ENCODE measurements at regions not wholly inside any gene's neighbourhood (a gene's known extent, or its start where the extent isn't known, plus 50 kb on each side); places are given as distances from the start of the nearest gene placed in this dataset.

DNA sequence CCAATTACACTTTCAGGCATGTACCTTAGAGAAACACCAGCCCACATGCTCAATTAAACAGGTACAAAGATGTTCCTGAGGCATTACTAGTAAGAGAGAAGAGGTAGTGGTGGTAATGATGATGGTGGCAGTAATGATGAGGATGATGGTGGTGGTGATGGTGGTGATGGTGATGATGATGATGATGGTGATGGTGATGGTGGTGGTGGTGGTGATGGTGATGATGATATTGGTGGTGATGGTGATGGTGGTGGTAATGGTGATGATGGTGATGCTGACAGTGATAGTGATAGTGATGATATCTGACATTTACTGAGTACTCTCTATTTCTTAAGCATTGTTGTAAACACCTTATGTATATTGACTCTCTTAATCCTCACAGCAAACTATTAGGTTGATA, 318.4 kb downstream of the NSG2 start:
- H3K9me3 ChIP-seq (ENCODE audit: control insufficient read depth in 3 of 3, low read length in 3 of 3): peaks cover 0 to 6% (median 0%) of the 10 kb centered on the region in 3 donors

DNA sequence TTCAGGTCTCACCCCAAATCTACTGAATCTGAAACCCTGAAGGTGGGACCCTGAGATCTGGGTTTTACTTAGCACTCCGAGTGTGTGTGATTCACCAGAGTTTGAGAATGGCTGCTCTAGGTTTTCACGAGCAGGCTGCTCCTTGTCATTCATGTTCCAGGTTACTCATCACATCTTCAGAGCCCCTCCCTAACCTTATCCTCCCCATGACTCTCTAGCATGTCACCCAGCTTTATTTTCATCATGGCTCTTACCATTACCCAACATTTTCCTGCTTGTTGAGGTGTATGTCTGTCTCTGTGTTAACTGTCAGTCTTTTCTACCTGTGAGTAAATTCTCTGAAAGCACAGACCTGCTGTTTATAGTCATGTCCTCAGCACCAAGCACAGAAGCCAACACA, 319.2 kb downstream of the NSG2 start:
- Histone ChIP-seq H3K27me3 (ENCODE audit: control insufficient read depth in 3 of 3, insufficient read depth in 3 of 3, low read length in 3 of 3) (peaks cover 0 to 4% (median 0%) of the 10 kb centered on the region in 3 donors), H3K27ac (ENCODE audit: low read depth, low read length) (no peak overlapping the region), H3K9ac (ENCODE audit: low read depth in 1 of 3, low read length in 3 of 3) (no peak overlapping the region), H3K36me3 (ENCODE audit: control insufficient read depth in 3 of 3, insufficient read depth in 3 of 3, low read length in 3 of 3) (no peaks in the 10 kb centered on the region), H3K4me1 (ENCODE audit: control insufficient read depth in 3 of 3, insufficient read depth in 3 of 3, low read length in 3 of 3) (no peaks in the 10 kb centered on the region), H3K9me3 (ENCODE audit: control insufficient read depth in 3 of 3, low read length in 3 of 3) (peaks cover 0 to 6% (median 0%) of the 10 kb centered on the region in 3 donors), H3K4me3 (ENCODE audit: low read length in 3 of 3) (no peak overlapping the region)

More for the DNA sequence above, 318.4 kb downstream of the NSG2 start:
- no peak overlapping the region for H3K4me3 ChIP-seq (ENCODE audit: low read length in 3 of 3)
- no peaks in the 10 kb centered on the region for H3K36me3 ChIP-seq (ENCODE audit: control insufficient read depth in 3 of 3, insufficient read depth in 3 of 3, low read length in 3 of 3)
- no peaks in the 10 kb centered on the region for H3K4me1 ChIP-seq (ENCODE audit: control insufficient read depth in 3 of 3, insufficient read depth in 3 of 3, low read length in 3 of 3)
- peaks cover 0 to 4% (median 0%) of the 10 kb centered on the region in 3 donors for H3K27me3 ChIP-seq (ENCODE audit: control insufficient read depth in 3 of 3, insufficient read depth in 3 of 3, low read length in 3 of 3)
- no peak overlapping the region for H3K9ac ChIP-seq (ENCODE audit: low read depth in 1 of 3, low read length in 3 of 3)
- no peak overlapping the region for H3K27ac ChIP-seq (ENCODE audit: low read depth, low read length)

DNA sequence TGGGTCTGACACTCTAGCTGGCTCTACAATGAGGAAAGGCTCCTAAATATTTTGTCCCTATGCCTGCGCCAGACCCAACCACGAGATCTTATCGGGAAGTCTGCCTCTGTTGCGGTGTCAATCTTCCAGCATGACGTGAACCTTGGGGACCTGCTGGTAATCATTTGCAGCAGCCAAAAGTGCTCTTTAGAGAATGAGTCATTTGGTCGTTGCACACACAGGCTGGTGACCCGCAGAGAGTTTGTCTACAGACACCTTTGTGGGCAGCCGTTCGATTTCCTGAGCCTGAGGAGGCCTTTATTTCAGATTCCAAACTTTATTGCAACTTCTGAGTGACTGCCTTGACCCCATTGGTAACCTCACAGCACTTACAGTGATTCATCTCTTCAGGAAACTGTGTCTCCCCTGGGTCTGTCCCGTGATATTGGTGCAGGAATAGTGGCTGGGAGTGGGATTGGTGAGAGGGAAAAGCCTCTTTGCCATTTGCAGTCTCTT, 326.1 kb downstream of the NSG2 start:
- H3K4me1 ChIP-seq (ENCODE audit: control insufficient read depth in 3 of 3, insufficient read depth in 3 of 3, low read length in 3 of 3): no peaks in the 10 kb centered on the region
- no peaks in the 10 kb centered on the region for H3K9me3 ChIP-seq (ENCODE audit: control insufficient read depth in 3 of 3, low read length in 3 of 3)
- no peak overlapping the region for H3K27ac ChIP-seq (ENCODE audit: low read depth, low read length)
- H3K9ac ChIP-seq (ENCODE audit: low read depth in 1 of 3, low read length in 3 of 3): no peak overlapping the region
- H3K27me3 ChIP-seq (ENCODE audit: control insufficient read depth in 3 of 3, insufficient read depth in 3 of 3, low read length in 3 of 3): peaks cover 0 to 3% (median 0%) of the 10 kb centered on the region in 3 donors
- no peaks in the 10 kb centered on the region for H3K36me3 ChIP-seq (ENCODE audit: control insufficient read depth in 3 of 3, insufficient read depth in 3 of 3, low read length in 3 of 3)
- no peak overlapping the region for H3K4me3 ChIP-seq (ENCODE audit: low read length in 3 of 3)

DNA sequence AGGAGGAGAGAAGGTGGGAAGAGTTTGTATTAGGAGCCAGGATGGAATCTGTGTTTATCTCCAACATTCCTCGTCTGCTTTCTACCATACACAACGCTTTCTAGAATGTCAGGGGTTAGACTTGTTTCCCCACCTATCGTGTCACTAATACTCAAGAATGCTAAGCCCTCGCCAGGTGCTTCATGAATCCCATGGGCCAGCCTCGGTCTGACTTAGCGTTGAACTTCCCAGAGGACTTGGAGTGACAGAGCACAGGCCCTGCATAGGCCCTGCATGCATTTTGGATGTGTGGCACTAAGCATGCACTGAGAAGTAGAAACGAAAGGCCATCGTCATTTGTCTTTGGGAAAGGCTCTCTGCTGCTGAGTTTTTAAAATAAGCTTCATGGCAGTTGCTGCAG, 328.7 kb downstream of the NSG2 start:
- peaks cover 0 to 2% (median 0%) of the 10 kb centered on the region in 3 donors for H3K27me3 ChIP-seq (ENCODE audit: control insufficient read depth in 3 of 3, insufficient read depth in 3 of 3, low read length in 3 of 3)

DNA sequence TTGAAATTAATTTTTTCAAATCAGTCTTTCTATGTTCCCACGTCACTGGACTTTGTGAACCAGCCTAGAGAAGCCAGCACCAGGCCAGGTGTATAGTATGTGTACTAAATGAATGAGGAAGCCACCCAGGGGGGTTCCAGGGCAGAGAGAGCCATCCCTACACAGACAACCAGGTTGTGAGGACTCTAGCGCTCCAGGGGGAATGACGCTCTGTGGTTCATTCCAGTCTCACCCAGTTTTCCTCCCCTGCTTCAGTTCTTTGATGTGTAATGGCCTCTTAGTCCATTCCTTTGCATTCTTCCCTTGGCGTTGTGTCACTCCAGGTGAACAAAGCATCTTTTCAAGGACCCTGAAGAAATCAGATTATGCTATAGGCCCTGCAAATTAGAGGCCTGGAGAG, 330.6 kb downstream of the NSG2 start:
- H3K27me3 ChIP-seq (ENCODE audit: control insufficient read depth in 3 of 3, insufficient read depth in 3 of 3, low read length in 3 of 3): peaks cover 0 to 2% (median 0%) of the 10 kb centered on the region in 3 donors
- H3K27ac ChIP-seq (ENCODE audit: low read depth, low read length): no peak overlapping the region
- no peak overlapping the region for H3K9ac ChIP-seq (ENCODE audit: low read depth in 1 of 3, low read length in 3 of 3)
- H3K4me1 ChIP-seq (ENCODE audit: control insufficient read depth in 3 of 3, insufficient read depth in 3 of 3, low read length in 3 of 3): no peaks in the 10 kb centered on the region
- H3K36me3 ChIP-seq (ENCODE audit: control insufficient read depth in 3 of 3, insufficient read depth in 3 of 3, low read length in 3 of 3): no peaks in the 10 kb centered on the region
- H3K4me3 ChIP-seq (ENCODE audit: low read length in 3 of 3): no peak overlapping the region
- no peaks in the 10 kb centered on the region for H3K9me3 ChIP-seq (ENCODE audit: control insufficient read depth in 3 of 3, low read length in 3 of 3)

More for the DNA sequence above, 328.7 kb downstream of the NSG2 start:
- Histone ChIP-seq H3K36me3 (ENCODE audit: control insufficient read depth in 3 of 3, insufficient read depth in 3 of 3, low read length in 3 of 3) (no peaks in the 10 kb centered on the region), H3K9me3 (ENCODE audit: control insufficient read depth in 3 of 3, low read length in 3 of 3) (no peaks in the 10 kb centered on the region), H3K4me1 (ENCODE audit: control insufficient read depth in 3 of 3, insufficient read depth in 3 of 3, low read length in 3 of 3) (no peaks in the 10 kb centered on the region), H3K4me3 (ENCODE audit: low read length in 3 of 3) (no peak overlapping the region), H3K27ac (ENCODE audit: low read depth, low read length) (no peak overlapping the region), H3K9ac (ENCODE audit: low read depth in 1 of 3, low read length in 3 of 3) (no peak overlapping the region)

DNA sequence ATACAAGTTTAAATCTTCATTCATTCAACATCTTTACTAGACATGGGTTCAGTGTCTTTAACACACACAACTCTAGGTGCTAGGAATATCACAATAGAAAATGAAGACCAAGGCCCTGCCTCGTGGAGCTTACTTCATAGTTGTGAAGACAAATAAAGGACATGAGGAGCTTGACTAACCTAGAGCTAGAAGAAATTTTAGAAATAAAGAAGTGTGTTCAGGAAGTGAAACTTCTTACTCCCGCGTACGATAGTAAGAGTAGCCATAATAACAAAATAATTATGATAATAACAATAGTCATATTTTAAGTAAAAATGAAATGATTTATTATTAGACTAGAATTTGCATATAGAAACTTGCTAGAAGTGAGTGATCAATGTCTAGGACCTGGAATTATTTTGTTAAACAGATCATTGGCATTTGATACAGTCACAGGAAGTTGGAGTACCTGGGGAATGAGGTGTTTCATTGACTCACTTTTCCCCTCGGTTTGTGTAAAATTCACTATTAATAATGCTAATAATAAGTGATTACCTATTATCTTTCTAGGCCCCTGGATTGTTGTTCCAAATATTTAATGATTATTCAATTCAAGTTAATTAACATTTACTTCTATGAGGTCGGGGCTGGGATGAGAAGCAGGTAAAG, 331.3 kb downstream of the NSG2 start:
- H3K4me3 ChIP-seq (ENCODE audit: low read length in 3 of 3): no peak overlapping the region
- no peak overlapping the region for H3K27ac ChIP-seq (ENCODE audit: low read depth, low read length)
- H3K4me1 ChIP-seq (ENCODE audit: control insufficient read depth in 3 of 3, insufficient read depth in 3 of 3, low read length in 3 of 3): no peaks in the 10 kb centered on the region
- H3K9ac ChIP-seq (ENCODE audit: low read depth in 1 of 3, low read length in 3 of 3): no peak overlapping the region
- no peaks in the 10 kb centered on the region for H3K36me3 ChIP-seq (ENCODE audit: control insufficient read depth in 3 of 3, insufficient read depth in 3 of 3, low read length in 3 of 3)
- peaks cover 0 to 2% (median 0%) of the 10 kb centered on the region in 3 donors for H3K27me3 ChIP-seq (ENCODE audit: control insufficient read depth in 3 of 3, insufficient read depth in 3 of 3, low read length in 3 of 3)
- no peaks in the 10 kb centered on the region for H3K9me3 ChIP-seq (ENCODE audit: control insufficient read depth in 3 of 3, low read length in 3 of 3)

DNA sequence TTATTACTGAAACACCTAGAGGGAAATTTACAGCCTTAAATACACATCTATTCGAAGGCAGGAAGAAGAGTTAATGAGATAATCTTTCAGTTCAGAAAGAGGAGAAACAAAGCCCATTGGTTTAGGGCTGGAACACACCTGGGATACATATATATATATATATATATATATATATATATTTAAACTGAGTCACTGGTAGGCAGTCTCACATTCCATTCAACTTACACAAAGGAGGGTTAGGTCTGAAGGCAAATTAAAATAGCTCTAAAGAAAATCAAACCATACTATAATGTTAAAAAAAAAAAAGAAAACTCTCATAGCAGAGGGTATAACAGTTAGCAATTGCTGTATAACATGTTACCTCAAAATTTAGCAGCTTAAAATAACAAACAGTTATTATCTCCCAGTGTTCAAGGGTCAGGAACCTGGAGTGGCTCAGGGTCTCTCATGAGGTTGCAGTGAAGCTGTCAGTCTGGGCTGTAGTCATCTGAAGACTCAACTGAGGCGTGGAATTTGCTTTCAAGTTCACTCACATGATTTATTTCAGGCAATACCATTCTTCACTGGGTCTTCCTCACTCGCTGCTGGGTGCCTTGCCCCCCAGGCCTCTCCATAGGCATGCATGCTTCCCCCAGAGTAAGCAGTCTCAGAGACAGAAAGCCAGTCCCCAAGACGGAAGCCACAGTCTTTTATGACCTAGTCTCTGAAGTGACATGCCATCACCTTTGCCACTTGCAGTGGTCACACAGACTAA, 332.8 kb downstream of the NSG2 start:
- no peak overlapping the region for H3K9ac ChIP-seq (ENCODE audit: low read depth in 1 of 3, low read length in 3 of 3)
- no peak overlapping the region for H3K27ac ChIP-seq (ENCODE audit: low read depth, low read length)
- no peaks in the 10 kb centered on the region for H3K36me3 ChIP-seq (ENCODE audit: control insufficient read depth in 3 of 3, insufficient read depth in 3 of 3, low read length in 3 of 3)
- no peak overlapping the region for H3K4me3 ChIP-seq (ENCODE audit: low read length in 3 of 3)
- no peaks in the 10 kb centered on the region for H3K9me3 ChIP-seq (ENCODE audit: control insufficient read depth in 3 of 3, low read length in 3 of 3)
- H3K27me3 ChIP-seq (ENCODE audit: control insufficient read depth in 3 of 3, insufficient read depth in 3 of 3, low read length in 3 of 3): peaks cover 0 to 3% (median 2%) of the 10 kb centered on the region in 3 donors
- no peaks in the 10 kb centered on the region for H3K4me1 ChIP-seq (ENCODE audit: control insufficient read depth in 3 of 3, insufficient read depth in 3 of 3, low read length in 3 of 3)

DNA sequence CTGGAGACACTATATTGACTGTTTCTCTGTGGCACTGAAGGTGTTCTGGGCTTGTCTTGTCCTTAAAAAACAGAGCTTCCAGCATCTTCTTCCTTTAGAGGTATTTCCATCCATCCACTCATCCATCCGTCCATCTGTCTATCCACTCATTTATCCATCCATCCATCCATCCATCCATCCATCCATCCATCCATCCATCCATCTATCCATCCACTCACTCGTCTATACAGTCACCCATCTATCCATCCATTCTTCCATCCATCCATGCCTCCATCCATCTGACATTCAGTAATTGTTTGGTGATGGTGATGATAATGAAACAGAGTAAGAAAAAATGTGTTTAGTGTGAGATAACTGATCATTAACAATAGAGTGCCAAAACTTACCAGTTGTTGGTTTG, 334.8 kb downstream of the NSG2 start:
- Histone ChIP-seq H3K36me3 (ENCODE audit: control insufficient read depth in 3 of 3, insufficient read depth in 3 of 3, low read length in 3 of 3) (no peaks in the 10 kb centered on the region), H3K27me3 (ENCODE audit: control insufficient read depth in 3 of 3, insufficient read depth in 3 of 3, low read length in 3 of 3) (peaks cover 0 to 8% (median 2%) of the 10 kb centered on the region in 3 donors), H3K9ac (ENCODE audit: low read depth in 1 of 3, low read length in 3 of 3) (no peak overlapping the region), H3K4me3 (ENCODE audit: low read length in 3 of 3) (no peak overlapping the region), H3K27ac (ENCODE audit: low read depth, low read length) (no peak overlapping the region), H3K4me1 (ENCODE audit: control insufficient read depth in 3 of 3, insufficient read depth in 3 of 3, low read length in 3 of 3) (no peaks in the 10 kb centered on the region), H3K9me3 (ENCODE audit: control insufficient read depth in 3 of 3, low read length in 3 of 3) (no peaks in the 10 kb centered on the region)

DNA sequence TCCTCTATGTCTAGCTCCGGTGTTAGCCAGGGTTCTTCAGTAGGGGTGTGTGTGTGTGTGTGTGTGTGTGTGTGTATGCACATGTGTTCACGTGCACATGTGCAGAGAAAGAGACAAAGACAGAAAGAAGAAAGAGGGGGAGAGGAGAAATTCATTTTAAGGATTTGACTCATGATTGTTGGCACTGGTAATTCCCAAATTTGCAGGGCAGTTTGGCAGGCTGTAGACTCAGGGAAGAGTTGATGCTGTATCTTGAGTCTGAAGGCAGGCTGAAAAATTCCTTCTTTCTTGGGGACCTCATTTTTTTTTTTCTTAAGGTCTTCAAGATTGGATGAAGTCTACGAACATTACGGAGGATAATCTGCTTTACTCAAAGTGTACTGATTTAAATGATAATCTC, 335.7 kb downstream of the NSG2 start:
- no peaks in the 10 kb centered on the region for H3K9me3 ChIP-seq (ENCODE audit: control insufficient read depth in 3 of 3, low read length in 3 of 3)

More for the DNA sequence above, 335.7 kb downstream of the NSG2 start:
- no peaks in the 10 kb centered on the region for H3K36me3 ChIP-seq (ENCODE audit: control insufficient read depth in 3 of 3, insufficient read depth in 3 of 3, low read length in 3 of 3)
- peaks cover 0 to 11% (median 2%) of the 10 kb centered on the region in 3 donors for H3K27me3 ChIP-seq (ENCODE audit: control insufficient read depth in 3 of 3, insufficient read depth in 3 of 3, low read length in 3 of 3)
- H3K9ac ChIP-seq (ENCODE audit: low read depth in 1 of 3, low read length in 3 of 3): no peak overlapping the region
- H3K27ac ChIP-seq (ENCODE audit: low read depth, low read length): no peak overlapping the region
- H3K4me3 ChIP-seq (ENCODE audit: low read length in 3 of 3): no peak overlapping the region
- no peaks in the 10 kb centered on the region for H3K4me1 ChIP-seq (ENCODE audit: control insufficient read depth in 3 of 3, insufficient read depth in 3 of 3, low read length in 3 of 3)
